ENCODE measurements at regions not wholly inside any gene's neighbourhood (a gene's known extent, or its start where the extent isn't known, plus 50 kb on each side); places are given as distances from the start of the nearest gene placed in this dataset.

GRCh38 chr13:33686772-33687480 is 131.0 kb upstream of the RFC3 start:
- Mint-ChIP-seq H3K27me3 (ENCODE audit: unreplicated experiment) (no peaks in the 10 kb centered on the region), H3K4me1 (ENCODE audit: low read depth, unreplicated experiment) (no peaks in the 10 kb centered on the region), H3K4me3 (ENCODE audit: low read depth, unreplicated experiment) (no peak overlapping the region), H3K36me3 (ENCODE audit: insufficient read depth, unreplicated experiment) (no peaks in the 10 kb centered on the region), H3K27ac (ENCODE audit: unreplicated experiment) (no peak overlapping the region), H3K9me3 (ENCODE audit: low read depth, unreplicated experiment) (no peaks in the 10 kb centered on the region)
- intact Hi-C loops (cut with micrococcal nuclease; ENCODE audit: unreplicated experiment): no loop called here
- no TSS peak for BruUV-seq (replicated peaks)
- TF ChIP-seq, protein P1, sequence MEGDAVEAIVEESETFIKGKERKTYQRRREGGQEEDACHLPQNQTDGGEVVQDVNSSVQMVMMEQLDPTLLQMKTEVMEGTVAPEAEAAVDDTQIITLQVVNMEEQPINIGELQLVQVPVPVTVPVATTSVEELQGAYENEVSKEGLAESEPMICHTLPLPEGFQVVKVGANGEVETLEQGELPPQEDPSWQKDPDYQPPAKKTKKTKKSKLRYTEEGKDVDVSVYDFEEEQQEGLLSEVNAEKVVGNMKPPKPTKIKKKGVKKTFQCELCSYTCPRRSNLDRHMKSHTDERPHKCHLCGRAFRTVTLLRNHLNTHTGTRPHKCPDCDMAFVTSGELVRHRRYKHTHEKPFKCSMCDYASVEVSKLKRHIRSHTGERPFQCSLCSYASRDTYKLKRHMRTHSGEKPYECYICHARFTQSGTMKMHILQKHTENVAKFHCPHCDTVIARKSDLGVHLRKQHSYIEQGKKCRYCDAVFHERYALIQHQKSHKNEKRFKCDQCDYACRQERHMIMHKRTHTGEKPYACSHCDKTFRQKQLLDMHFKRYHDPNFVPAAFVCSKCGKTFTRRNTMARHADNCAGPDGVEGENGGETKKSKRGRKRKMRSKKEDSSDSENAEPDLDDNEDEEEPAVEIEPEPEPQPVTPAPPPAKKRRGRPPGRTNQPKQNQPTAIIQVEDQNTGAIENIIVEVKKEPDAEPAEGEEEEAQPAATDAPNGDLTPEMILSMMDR (IDR thresholded peaks at IDR 0.05; ENCODE audit: unreplicated experiment): no peak
- CTCF ChIA-PET: interaction anchor here (0.5 kb wide), 1 partner anchor 314 kb away, joined by 4 read pairs; no protein-coding TSS in a partner anchor
- DNase-seq: no peak

DNA sequence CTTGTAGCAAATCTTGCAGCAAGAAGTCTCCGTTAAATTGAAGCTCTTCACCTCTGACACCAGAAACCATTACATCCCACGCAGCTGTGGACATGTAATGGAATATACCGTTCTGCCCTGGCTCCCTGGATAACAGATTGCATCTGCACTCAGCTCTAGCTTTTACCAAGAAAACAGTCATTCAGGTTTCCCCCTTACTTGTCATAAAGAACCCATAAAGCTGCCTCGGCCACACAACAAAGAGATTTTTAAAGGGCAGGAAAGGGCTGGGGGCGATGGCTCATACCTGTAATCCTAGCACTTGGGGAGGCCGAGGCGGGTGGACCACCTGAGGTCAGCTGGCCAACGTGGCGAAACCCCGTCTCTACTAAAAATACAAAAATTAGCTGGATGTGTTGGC is 127.6 kb upstream of the RFC3 start:
- Mint-ChIP-seq H3K4me3 (ENCODE audit: low read depth, unreplicated experiment) (no peak overlapping the region), H3K27me3 (ENCODE audit: unreplicated experiment) (no peaks in the 10 kb centered on the region), H3K9me3 (ENCODE audit: low read depth, unreplicated experiment) (no peaks in the 10 kb centered on the region), H3K27ac (ENCODE audit: unreplicated experiment) (no peak overlapping the region), H3K36me3 (ENCODE audit: insufficient read depth, unreplicated experiment) (no peaks in the 10 kb centered on the region), H3K4me1 (ENCODE audit: low read depth, unreplicated experiment) (no peaks in the 10 kb centered on the region)
- CTCF ChIA-PET: no interaction called here
- DNase-seq: no peak
- intact Hi-C loops (cut with micrococcal nuclease; ENCODE audit: unreplicated experiment): no loop called here
- no TSS peak for BruUV-seq (replicated peaks)
- TF ChIP-seq, protein P1 (IDR thresholded peaks at IDR 0.05; ENCODE audit: unreplicated experiment): no peak

- intact Hi-C loops (cut with micrococcal nuclease; ENCODE audit: unreplicated experiment): no loop called here
- CTCF ChIA-PET: no interaction called here
- no peaks in the 10 kb centered on the region for H3K27me3 Mint-ChIP-seq (ENCODE audit: unreplicated experiment)
- H3K9me3 Mint-ChIP-seq (ENCODE audit: low read depth, unreplicated experiment): no peaks in the 10 kb centered on the region
- TF ChIP-seq, protein P1 (IDR thresholded peaks at IDR 0.05; ENCODE audit: unreplicated experiment): no peak
- H3K4me3 Mint-ChIP-seq (ENCODE audit: low read depth, unreplicated experiment): no peak overlapping the region
- no peaks in the 10 kb centered on the region for H3K36me3 Mint-ChIP-seq (ENCODE audit: insufficient read depth, unreplicated experiment)
- H3K4me1 Mint-ChIP-seq (ENCODE audit: low read depth, unreplicated experiment): no peaks in the 10 kb centered on the region
- DNase-seq: no peak
- BruUV-seq (replicated peaks): no TSS peak
- no peak overlapping the region for H3K27ac Mint-ChIP-seq (ENCODE audit: unreplicated experiment)
Measured at GRCh38 chr13:33691980-33692379, 126.0 kb upstream of the RFC3 start.

DNA sequence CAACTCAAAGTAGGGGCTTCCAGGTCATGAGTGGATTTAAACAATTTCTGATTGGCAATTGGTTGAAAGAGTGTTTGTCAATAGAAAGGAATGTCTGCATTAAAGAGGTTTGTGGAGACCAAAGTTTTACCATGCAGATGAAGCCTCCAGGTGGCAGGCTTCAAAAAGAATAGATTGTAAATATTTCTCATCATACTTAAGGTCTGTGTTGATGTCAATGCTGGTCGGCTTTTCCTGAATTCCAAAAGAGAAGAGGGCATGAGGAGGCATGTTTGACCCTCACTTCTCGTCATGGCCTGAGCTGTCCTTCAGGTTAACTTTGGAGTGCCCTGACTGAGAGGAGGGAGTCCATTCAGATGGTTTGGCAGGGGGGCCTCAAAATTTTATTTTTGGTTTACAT is 125.4 kb upstream of the RFC3 start:
- Mint-ChIP-seq H3K36me3 (ENCODE audit: insufficient read depth, unreplicated experiment) (no peaks in the 10 kb centered on the region), H3K9me3 (ENCODE audit: low read depth, unreplicated experiment) (no peaks in the 10 kb centered on the region), H3K4me3 (ENCODE audit: low read depth, unreplicated experiment) (no peak overlapping the region), H3K4me1 (ENCODE audit: low read depth, unreplicated experiment) (no peaks in the 10 kb centered on the region), H3K27me3 (ENCODE audit: unreplicated experiment) (no peaks in the 10 kb centered on the region), H3K27ac (ENCODE audit: unreplicated experiment) (no peak overlapping the region)
- intact Hi-C loops (cut with micrococcal nuclease; ENCODE audit: unreplicated experiment): no loop called here
- TF ChIP-seq, protein P1 (IDR thresholded peaks at IDR 0.05; ENCODE audit: unreplicated experiment): no peak
- DNase-seq: no peak
- no TSS peak for BruUV-seq (replicated peaks)
- CTCF ChIA-PET: no interaction called here

All from Calu3 (cell line).